GM18868 (cell line): ENCODE measurements at regions not wholly inside any gene's neighbourhood (a gene's known extent, or its start where the extent isn't known, plus 50 kb on each side); places are given as distances from the start of the nearest gene placed in this dataset.

Source experiments
- ATAC-seq: cut with Tn5 transposase; IDR thresholded peaks from one replicate; pipeline ENCODE4 v1.9.1; 2021; ENCODE audit warnings: mild to moderate bottlenecking, moderate library complexity; ENCODE audit not compliant: unreplicated experiment

DNA sequence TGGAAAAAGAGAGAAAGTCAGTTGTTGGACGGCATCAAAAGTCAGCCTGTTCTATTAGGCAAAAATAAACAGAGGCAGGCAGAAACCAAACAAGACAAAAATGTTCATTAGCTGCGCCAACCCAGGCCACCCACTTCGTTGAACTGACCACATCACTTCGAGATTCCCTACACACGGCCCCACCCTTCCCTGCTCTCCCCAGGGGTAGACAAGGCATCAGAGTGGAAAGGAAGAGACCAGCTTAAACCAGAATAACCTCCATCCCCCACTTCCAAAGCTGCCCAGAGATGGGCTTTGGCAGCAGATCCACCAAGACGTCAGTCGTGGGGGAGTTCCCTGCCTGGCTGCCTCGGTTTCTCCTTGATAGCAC is 204.6 kb upstream of the TSHZ3 start:
- ATAC-seq = no peak

DNA sequence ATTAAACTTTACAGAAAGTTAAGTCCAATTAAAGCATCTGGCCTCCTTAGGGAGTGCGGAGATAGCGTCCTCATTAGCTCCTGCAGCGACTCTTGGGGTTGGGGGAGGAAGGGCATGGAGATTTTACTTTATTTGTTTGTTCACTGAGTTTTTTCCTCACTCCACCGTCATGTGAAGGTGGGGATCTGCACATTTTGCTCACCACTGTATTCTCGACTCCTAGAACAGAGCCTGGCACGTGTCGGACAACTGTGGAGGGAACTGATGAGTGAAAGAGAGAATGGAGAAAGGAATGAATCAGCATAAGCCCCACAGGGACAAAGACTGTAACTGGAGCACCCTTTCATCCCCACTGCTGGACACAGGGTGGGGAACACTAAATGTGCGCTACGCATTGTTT is 205.1 kb upstream of the TSHZ3 start:
- ATAC-seq = no peak

DNA sequence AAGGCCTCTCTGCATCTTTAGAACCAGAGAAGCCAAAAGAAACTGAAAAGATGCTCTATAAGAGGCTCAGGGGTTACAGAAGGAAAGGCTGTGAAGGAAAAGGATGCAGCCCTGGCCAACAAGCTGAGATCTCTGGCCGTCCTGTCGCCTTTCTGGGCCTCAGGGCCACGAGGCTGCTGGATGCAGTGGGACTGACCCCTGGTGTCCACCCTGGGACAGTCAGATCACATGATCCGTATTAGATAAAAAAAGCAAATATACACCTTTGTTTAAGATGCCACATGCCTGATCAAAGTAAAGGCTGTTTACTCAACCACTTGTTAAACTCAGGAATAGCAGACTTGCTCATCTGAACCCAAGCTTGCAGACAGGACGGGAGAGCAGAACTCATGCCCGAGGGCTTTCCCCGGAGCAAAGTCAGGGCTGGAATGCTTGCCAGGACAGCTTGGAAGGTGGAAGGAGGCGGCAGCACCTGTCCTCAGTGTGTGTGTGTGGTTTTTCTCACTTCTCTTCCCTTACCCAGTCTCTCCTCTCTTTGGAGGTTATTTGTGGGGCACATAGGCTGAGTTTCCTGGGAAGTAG is 206.5 kb upstream of the TSHZ3 start:
- no peak for ATAC-seq

DNA sequence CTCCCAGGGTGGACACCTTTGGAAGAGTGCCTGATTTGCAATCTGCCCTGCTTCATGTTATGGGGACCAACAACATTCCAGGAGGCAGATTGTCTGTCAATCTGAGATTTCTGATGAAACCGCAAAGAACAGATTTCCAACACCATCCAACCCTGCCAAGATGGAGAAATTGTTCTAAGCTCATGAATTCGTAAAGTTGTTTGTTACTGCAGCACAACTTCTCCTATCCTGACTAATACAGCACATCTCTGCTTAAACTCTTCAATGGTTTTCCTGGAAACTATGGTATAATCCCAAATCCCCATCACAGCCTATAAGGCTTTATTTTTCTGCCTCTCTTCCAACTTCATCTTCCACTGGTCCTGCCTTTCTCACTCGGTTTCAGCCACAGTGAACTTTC is 210.3 kb upstream of the TSHZ3 start:
- ATAC-seq = no peak

DNA sequence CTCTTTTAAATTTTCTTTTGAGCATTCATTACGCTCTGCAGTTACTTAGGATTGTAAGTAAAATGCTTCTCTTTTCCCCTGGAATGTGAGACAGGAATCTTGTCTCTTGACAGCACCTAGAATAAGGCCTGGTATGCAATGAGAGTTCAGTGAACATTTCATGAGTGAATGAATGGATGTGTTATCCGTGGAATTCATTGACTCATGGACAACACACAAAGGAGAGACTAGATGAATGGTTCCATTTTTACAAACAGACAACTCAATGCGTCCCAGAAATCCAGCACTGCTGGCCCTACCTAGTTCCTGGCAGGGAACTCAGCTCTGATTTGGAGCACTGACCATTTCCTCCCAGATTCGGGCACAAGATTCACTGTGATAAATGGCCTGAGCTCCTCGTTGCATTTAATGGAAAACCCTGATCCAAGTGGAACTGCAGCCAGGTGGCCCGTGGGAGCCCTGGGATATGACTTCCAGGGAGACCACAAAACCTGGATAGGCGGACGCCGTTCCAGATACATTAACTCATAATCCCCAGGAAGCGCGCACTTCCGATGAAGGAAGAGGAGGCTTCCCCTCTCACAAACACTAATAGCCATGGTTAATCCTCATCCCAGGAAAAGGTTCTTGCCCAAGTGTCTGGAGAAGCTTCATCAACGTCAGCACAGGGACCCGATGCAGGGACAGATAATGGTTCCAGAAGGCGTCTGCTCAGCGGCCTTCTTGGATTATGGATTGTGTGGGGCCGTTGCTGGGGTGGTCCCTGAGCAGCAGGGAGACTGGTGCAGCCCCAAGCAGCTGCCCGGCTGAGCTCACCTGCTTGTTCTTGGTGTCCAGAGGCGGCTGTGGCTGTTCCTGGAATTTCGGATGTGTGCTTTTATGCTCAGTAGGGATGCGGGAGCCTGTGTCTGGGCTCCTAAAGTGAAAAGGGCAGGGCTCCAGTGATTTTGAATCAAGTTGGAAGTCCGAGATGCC is 211.1 kb upstream of the TSHZ3 start:
- no peak for ATAC-seq

DNA sequence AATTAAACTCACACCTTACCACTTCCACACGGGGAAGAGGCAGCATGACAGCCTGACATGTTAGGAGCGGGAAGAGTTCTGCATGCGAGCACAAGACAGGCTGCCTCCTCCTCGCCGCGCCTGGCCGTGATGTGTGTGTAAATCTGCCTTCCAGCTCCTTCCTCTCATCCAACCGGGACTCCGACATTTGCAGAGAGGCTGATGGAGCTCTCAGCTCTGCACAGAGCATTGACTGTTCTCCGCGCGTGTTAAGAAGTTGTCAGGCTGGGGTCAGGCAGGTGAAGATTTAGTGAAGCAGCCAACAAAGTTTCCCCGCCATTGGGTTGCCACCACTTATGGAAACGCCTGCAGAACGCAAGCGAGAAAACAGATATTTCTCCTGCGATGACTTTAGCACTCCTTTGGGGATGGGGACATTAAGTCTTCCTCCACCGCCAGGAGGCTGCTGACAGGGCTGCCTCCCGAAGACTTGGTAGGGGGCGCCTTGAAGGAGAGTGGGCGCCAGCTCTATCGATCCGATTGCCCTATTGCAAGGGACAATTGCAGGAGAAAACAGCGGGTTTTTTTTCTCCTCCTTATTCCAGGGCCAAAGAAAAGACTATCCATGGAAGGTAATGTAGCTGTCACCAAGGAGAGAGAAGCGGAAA is 213.9 kb upstream of the TSHZ3 start:
- ATAC-seq = no peak

DNA sequence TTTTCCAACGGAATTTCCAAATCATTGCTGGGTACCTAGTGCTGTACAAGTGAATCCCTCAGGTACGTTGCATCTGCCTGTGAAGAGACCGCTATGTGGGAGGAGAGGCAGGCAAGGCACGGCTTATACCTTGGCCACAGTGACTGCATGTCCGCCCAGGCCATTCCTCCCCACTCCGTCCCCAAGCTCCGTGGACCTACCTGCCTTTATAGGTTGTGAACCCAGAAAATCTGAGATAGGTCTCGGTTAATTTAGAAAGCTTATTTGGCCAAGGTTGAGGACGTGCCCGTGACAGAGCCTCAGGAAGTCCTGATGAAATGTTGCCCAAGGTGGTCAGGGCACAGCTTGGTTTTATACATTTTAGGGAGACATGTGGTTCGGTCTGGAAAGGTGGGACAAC is 218.5 kb upstream of the TSHZ3 start:
- no peak for ATAC-seq

DNA sequence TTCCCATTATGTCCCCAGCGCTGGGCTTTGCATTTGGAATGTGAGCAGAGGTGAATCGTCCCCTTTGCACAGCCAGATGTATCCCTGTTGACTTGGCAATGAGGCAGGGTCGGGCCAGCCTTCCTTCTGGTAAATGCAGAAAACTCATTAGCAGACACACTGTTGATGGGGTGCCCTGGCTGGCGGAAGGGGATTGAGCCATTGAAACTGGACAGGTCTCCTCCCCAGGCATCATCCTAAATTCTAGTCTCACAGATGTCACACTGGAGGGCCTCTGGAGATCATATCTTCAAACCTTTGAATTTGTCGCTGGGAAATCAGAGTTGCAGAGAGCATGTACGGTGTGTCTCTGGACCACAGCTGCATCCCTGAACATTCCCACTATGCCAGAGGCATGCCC is 219.5 kb upstream of the TSHZ3 start:
- ATAC-seq = no peak

DNA sequence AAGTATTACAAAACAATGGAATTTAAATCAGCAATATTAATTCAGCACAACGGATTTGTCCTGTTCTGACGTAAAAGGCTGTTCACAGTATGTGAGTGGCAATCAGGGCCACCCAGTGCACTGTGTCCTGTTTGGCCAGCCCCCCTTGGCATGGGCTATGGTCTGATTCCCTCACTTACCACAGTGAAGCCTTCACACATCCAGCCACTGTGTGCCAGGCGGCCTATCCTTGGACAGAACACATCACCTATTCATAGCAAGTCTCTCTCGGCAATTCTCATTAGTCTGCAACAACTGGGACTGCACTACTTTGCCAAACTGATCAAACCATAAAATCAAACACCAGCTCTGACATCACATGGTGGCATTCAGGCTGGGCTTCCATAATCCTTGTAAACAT is 221.5 kb upstream of the TSHZ3 start:
- no peak for ATAC-seq

DNA sequence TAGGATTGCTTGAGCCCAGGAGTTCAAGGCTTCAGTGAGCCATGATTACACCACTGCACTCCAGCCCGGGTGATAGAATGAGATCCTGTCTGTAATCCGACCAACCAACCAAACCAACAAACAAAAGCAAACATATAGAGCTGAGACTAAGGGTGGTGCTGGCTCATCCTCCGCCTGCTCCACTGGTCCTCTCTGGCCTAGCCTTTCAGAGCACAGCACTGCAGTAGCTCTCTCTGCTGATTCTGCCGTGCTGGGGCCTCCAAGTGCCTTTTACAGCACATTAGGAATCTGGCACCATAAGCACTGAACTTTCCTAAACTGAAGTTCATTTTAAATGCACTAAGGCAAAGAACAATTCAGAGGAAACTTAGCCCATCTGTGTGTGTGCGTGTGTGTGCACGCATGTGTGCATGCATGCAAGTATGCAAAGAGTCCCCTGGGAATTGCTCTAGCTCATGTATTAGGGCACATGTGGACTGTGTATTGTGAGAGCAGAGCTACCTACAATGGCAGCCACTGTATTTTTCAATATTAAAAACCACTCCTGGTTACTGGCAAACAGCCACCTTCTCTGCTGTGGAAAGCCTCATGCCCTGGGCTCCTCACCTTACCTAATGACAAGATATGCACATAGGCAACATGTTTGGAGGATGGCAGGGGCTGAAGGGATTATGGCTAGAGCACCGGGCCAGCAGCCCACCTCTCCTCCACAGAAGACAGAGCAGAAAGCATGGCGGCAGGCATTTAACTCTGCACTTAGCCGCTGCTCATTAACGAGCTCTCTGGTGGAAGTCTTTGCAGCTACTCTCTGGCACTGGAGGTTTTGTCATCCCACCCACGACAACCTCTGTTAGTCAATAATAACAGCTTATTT is 223.1 kb upstream of the TSHZ3 start:
- ATAC-seq = no peak

DNA sequence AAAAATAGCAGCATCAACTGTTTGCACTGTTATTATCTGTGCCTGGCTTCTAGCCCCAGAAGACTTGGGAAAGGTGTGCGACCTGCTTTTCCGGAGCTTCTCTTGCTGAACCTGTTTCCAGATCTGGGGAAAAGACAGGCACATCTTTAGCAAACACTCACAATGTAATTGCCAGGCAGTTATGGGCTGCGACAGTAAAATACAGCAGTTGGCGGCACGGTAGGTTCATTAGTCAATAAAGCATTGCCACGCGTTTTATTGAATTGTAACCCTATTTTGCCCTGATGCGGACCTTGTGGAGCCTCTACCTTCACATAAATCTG is 223.7 kb upstream of the TSHZ3 start:
- no peak for ATAC-seq

DNA sequence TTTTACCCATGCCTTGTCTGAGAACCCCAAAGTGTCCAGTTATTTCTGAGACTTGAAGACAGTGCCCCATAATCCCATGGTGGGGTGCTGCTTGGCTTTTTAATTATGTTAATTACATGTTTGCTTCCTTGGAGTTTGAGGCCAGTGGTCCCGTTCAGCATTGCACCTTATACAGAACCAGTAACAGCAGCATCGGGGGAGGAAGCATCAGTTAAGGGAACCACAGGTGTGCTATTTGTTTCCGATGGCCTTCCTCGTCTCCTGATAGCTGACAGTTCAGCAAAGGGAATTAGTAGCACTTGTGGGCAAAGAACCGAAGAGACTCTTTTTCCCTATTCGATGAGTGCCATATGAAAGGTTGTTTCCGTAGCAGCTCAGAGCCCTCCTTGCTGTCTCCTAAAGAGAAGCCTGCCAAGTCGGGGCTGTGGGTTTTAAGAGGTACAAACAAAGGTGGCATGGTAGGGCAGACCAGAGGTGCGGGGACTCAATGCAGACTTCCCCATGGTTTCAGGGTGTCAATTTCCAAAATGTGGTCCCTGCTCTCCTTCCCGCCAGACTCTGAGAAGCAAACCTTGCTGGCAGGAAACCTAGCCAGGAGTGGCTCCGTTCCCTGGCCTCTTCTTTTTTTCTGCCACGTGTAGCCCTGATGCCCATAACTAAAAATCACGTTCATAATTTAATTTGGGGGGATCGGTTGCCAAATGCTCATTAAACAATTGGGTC is 225.2 kb upstream of the TSHZ3 start:
- ATAC-seq = no peak

DNA sequence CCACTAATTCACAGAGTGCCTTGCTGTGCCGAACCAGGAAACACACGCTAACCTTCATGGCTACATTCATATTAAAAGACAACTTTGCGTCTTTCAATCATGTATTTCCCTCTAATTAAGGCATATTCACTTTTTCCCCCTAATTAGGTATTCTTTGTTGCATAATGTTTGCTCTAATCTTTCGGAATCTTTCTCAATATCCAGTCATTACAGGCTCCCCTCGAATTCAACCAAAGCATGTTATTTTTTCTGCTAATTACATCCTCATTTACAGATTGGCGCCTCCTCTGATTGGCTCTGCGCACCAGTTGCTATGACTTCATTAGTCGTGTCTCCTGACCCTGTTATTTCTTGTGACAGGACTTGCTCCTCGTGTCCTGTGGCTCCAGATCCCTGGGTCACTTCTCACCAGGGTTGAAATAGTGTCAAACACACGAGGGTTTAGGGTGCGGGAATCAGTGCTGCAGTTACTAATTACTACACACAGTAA is 226.7 kb upstream of the TSHZ3 start:
- no peak for ATAC-seq

DNA sequence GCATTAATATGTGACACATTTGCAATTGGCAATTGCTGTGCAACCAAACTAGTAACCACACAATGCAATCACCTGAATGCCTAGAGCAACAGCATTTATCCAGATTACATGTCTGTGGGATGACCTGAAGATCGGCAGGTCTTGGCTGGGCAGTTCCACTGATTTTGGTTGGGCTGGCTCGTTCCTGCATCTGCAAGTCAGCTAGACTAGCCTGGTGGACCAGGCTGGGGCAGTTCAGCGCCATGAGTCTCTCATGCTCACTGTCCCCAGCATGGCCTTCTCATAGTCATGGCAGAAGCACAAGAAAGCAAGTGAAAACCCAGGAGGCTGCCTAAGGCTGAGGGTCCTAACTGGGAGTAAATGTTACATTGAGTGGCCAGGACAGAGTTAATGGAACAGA is 229.1 kb upstream of the TSHZ3 start:
- ATAC-seq = no peak

DNA sequence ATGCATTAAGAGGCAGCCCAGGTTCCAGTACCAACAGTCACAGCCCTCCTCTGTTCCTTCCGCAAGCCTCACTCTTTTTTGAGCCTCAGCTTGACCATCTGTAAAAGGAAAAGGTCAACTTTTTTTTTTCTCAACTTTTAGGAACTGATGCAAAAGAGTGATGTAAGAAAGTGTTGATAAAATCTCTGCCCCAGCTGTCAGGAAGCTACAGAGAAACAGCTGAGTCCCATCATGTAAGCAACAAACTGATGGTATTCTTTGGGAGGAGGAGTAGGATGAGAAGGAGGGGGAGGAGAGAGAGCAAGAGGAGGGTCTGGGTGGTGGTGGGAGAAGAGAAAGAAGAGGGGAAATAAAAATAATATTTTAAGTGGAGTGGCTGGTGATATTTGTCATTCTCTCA is 233.9 kb upstream of the TSHZ3 start:
- no peak for ATAC-seq

DNA sequence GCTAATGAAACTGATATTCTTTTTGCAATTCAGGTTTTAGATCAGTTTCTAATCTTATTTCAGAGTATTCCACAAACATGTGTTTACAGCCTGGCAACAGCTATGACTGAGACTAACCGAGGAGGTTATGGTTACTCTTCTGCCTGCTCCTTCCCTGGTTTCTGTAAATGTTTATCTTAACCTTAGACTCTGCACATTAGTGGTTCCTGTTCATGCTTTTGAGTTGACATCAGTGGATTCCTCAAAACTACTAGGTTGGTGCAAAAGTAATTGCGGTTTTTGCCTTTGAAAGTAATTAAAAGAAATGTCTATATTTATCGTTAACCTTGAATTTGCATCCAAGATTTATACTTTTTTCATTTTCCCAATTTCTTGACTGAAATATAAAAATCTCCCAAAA is 237.0 kb upstream of the TSHZ3 start:
- no peak for ATAC-seq

DNA sequence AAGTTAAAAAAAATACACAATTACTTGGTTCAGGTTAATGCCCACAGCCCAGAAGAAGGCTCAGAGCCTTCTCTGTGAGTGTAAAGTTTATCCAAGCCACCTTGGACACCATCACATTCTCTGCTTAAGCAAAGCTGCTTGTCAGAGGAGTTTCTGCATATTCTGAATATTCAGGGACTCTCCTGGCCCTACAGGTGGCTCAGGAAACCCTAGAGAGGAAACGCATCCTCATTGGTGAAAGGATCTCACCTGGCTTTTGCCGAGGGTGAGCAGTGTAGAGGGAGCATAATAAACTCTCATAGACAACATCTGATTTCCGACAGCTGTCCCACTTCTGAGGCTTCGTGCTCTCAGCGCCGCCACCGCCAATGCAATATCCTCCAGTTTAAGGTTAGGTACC is 239.9 kb upstream of the TSHZ3 start:
- no peak for ATAC-seq

DNA sequence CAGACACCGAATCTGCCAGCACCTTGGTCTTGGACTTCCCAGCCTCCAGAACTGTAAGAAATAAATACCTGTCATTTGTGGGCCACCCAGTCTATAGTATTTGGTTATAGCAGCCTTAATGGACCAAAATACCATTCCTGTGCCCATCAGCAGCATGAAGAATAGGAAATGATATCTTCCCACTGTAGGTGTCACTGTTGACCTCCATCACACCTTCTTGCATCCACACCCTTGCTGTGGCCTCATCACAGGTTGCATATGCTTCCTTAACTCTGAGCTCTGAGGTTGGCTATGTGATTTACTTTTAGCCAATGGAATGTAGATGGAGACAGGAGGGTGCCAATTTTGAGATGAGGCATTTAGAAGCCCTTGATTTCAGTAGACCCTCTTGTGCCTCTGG is 242.0 kb upstream of the TSHZ3 start:
- no peak for ATAC-seq

DNA sequence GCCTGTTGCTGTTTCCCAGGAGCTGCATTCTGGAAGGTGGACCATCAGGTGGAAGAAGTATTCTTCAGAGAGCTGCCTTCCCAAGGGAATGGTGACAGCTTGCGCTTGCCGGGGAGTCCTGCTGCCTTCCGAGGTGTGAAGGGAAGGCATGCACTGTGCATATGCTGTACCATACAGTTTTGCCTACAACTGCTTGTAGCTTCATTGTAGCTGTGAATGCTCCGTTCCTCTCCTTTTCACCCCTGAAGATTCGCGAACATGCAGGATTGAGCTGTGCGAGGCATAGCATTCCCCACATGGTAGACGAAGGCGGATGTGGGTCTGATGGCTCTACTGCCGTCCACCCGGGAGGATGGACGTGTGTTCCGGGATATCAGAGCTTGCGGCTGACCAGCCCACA is 243.2 kb upstream of the TSHZ3 start:
- ATAC-seq = no peak

DNA sequence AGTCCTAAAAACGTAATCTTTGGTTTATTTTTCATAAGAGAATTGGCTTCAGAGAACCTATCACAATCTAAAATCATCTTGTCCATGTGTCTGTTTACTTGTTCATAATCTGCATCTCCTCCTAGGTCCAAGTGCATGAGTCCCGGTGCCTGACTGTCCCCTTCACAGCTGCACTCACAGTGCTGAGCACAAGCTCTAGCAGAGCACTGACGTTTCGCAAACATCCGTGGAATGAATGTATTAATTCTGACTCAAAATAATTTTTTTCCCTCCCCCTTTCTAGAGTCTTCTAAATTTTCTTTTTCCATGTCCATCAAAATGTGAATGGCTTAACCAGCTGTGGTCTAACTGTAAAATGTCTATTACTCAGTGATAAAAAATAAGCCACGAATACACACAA is 245.5 kb upstream of the TSHZ3 start:
- ATAC-seq = no peak

DNA sequence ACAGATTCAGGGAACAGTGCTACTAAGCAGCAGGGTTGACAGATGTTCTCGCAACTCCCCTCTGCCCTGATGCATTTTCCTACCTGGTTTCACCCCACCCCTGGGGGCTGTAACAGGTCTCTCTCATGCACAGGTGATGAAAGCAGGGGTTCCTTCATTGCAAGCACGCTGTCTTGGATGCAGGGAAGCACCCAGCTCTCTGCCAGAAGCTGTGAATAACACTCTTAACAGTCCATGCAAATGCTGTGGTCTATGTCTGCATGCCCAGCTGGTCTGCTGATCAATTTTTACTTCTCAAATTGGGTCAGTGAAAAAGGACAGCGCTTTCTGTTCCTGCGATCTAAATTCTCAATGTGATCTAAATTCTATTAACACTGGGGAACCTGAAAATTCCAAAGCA is 246.3 kb upstream of the TSHZ3 start:
- ATAC-seq = no peak
